NCI-H187 treated with DMSO at 0.1 percent for 48 hours (cell line): ENCODE measurements at regions not wholly inside any gene's neighbourhood (a gene's known extent, or its start where the extent isn't known, plus 50 kb on each side); places are given as distances from the start of the nearest gene placed in this dataset.
"Not testable (repeated sequence)": the region's sequence is repeated elsewhere in the genome, so short reads cannot be mapped to it uniquely, and the experiment has no call there.

ENCODE experiments used
- DNase-seq: peaks from one replicate; lab custom pipeline; 2025; lab: John Stamatoyannopoulos, UW

DNA sequence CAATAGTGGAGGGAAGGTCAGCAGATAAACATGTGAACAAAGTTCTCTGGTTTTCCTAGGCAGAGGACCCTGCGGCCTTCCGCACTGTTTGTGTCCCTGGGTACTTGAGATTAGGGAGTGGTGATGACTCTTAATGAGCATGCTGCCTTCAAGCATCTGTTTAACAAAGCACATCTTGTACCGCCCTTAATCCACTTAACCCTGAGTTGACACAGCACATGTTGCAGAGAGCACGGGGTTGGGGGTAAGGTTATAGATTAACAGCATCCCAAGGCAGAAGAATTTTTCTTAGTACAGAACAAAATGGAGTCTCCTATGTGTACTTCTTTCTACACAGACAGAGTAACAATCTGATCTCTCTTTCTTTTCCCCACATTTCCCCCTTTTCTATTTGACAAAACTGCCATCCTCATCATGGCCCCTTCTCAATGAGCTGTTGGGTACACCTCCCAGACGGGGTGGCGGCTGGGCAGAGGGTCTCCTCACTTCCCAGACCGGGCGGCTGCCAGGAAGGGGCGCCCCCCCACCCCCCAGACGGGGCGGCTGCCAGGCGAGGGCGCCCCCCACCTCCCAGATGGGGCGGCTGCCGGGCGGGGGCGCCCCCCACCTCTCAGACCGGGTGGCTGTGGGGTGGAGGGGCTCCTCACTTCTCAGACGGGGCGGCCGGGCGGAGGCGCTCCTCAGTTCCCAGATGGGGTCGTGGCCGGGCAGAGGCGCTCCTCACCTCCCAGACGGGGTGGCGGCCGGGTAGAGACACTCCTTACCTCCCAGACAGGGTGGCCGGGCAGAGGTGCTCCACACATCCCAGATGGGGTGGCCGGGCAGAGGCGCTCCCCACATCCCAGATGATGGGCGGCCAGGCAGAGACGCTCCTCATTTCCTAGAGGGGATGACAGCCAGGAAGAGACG lies 361.6 kb upstream of the SGO1 start:
- DNase-seq, result not testable (repeated sequence)

DNA sequence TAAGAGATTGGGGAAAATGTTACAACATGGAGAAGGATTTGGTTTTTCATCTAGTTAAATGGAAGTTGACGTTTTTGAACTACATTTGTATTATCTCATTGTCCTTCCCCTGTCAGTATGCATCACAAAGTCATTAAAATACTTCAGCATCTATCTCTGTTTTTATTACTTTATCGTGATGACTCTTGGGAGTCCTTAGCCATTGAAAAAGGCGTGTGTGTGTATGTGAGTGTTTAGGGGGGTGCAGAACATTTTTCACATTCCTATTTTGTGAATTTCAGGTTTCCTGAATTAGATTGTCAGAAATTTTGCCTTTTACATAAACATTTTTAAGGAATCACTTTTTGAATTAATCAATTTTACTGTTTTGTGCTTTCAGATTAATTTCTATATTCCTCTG lies 360.6 kb upstream of the SGO1 start:
- no peak for DNase-seq

DNA sequence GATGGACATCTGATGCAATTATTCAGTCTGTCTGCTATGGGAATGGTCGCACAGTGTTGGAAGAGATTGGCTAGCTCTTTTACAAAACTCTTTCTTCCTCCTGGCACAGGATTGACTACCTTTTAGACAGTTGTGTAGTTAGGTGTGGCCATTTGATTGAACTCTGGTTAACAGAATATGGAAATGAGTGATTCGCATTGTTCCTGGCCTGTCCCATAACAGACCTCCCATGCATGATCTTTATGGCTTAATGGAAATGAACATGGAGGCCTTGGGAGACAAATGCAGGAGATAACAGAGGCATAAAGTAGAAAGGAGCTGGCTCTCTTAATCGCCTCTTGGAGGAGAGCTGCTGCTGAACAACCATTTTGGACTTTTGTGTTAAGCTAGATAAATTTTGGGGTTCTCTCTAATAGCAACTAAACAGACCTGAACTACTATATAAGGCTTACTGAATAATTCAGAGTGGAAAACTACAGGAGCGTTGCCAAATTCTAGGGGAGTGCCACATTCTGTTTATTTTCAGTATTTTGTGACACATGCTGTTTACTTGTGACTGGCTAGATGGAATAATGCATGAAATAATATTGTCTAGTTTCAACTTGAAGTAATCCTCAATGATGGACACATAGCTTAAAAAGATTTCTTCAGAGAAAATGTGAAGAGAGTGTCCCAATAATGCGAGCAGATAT lies 357.7 kb upstream of the SGO1 start:
- no peak for DNase-seq

DNA sequence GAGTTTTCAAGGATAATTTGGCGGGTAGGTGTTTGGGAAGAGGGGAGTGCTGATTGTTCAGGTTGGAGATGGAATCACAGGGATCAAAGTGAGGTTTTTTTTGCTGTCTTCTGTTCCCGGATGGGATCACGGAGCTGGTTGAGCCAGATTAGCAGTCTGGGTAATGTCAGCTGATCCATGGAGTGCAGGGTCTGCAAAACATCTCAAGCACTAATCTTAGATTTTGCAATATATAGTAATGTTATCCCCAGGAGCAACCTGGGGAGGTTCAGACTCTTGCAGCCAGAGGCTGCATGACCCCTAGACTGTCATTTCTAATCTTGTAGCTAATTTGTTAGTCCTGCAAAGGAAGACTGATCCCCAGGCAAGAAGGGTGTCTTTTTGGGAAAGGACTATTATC lies 354.1 kb upstream of the SGO1 start:
- no peak for DNase-seq

DNA sequence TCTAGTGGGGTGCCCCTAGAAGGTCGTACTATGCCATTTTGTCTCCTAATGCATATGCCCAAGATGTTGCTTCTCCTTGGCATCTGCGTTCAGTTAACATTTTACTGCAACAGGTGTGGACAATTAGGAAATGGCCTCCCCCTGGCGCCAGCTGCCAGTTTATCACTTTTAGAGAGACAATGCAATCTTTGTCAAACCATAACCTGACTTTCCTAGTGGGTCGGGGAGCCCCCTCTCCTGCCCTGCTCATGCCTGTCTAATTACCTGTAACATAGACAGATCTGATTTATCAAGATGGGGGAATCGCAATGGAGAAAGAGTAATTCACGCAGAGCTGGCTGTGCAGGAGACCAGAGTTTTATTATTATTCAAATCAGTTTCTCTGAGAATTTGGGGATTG lies 353.7 kb upstream of the SGO1 start:
- DNase-seq, result no peak

DNA sequence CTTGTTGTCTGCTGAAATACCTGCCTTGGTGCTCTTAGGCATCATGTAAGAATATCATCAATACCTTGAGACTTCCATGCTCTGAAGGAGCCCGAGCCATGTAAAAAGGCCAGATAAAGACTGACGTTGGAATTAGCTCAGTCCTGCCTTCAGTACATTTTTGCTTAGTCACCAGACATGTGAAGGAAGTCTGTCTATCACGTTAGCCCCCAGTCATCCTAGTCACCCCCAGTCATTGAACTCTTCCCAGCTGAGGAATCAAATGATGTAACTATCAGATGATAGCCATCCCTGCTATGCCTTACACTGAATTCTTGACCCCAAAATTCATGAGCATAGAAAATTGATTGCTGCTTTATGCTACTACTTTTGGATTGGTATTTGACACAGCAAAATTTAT lies 351.2 kb upstream of the SGO1 start:
- no peak for DNase-seq

DNA sequence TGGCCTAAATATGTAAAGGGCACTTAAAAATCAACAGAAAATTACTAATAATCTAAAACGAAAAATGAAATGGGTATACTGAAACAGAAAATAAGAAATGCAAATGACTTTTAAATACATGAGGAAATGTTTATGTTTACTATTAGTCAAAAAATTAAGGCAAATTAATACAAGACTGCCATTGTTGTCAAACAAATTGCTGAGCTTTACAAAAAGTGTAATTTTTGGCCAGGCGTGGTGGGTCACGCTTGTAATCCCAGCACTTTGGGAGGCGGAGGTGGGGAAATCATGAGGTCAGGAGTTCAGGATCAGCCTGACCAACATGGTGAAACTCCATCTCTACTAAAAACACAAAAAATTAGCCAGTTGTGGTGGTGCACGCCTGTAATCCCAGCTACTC lies 343.9 kb upstream of the SGO1 start:
- no peak for DNase-seq

DNA sequence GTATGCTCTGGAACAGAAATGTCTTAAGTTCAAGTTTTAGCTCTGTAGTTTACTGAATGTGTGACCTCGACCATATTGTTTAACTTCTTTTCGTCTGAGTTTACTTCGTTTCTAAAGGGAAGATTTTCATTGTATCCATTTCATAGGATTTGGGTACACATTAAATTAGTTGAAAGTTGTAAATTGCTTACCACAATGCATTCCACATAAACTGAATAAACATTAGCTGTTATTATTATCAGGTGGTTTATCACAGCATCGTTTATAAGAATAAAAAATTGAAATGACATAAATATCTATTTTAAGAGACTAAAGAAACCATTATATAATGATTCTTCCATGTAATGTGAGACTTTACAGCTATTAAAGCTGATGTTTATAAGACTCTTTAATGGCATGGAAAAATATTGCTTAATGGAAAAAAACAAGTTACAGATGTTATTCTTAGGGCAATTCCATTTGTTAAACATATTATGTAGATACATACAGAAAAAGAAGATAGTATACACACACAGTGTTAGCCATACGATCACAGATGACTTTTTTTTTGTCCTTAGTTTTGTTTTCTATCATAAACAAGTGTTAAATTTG lies 342.3 kb upstream of the SGO1 start:
- DNase-seq, result no peak

DNA sequence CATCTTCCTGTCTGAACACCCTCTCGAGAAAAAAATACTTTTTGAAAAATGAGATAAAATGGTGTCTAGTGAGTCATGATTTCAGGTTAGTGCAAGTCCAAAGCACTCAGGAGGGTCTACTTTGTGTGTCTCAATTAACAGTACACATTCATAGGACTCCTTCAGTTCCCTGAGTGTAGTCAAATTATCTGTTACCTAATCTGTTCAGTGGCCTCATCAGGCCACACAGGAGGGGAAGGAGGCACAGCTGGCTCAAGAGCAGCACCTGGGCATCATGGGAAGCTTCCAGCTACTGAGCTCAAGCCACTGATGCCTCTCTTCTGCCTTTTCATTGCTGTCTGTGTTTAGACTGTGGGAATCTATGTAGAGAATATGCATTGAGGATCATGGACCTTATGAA lies 341.4 kb upstream of the SGO1 start:
- DNase-seq, result no peak

DNA sequence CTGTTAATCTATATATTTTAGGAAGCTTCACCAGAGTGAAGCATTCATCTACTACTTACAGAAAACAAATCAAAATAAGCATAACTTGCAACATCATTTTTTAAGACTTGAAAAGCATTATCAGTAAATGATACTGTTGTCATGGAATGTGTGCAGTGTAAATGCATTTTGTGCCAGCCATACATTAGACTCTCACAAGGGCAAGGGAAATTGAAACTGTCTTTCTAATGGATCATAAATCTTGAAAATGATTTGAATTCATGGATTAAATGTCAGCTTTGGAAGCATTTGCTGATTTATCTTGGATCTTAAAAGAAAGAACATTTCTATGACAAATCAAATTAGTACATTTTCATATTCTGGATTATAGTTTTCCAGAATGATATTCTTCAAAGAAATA lies 338.3 kb upstream of the SGO1 start:
- DNase-seq, result no peak

DNA sequence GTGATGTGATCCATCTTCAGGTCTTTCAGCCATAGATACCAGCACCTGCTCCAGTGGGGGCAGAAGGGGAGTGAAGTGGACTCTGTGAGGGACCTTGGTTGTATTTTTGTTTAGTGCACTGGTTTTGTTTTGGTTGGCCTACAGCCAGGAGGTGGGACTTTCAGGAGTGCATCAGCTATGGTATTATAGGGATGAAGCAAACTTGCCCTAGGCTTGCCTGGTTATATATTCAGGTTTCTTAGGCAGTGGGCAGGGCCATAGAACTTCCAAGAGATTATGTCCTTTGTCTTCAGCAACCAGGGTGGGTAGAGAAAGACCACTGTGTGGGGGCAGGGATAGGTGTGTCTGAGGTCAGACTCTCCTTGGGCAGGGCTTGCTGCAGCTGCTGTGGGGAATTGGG lies 337.3 kb upstream of the SGO1 start:
- no peak for DNase-seq

DNA sequence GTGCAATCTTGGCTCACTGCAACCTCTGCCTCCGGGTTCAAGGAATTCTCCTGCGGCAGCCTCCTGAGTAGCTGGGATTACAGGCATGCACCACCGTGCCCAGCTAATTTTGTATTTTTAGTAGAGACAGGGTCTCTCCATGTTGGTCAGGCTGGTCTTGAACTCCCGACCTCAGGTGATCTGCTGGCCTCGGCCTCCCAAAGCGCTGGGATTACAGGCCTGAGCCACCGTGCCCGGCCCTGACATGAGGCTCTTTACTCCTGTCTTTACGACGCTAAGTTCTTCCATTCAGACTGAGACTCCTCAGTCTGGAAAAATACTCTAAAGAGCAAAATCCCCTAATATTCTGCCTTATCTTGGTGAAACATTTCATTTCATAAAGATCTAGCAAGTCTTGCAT lies 331.3 kb upstream of the SGO1 start:
- not testable (repeated sequence) for DNase-seq

DNA sequence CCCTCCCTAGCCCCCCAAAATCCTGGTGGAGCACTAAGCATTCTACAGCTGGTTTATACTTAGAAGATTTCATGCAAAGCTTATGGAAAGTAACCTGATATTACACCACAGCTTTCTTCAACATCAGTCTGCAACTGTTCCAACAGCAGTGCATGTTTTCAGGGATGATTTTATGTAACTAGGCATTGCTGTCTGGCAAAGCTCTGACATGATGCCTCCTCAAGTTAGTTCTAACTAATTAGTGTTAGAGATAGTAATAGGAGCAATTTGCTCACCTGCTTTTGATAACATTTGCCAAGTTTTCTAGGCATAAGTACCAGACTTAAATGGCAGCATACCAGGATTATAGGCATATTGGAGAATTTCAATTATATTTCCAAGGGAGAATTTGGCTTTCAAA lies 330.3 kb upstream of the SGO1 start:
- DNase-seq, result no peak

DNA sequence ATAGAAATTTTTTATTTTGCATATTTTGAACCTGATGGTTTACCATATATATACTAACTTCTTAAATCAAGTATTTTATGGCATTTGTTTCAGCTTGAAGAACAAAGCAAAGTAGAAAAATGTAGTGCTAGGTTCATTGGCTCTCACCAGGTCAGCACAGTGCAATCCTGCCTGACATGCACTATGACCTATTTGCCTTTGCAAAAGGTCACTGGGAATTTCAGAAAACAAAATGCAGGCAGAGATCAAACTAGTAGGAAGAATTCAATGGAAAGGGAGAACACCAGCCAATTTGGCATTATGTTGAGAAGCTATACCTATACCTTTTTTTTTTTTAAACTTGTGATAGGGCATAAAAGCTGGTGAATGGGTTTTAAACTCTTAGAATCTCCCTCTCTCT lies 329.8 kb upstream of the SGO1 start:
- DNase-seq, result no peak

DNA sequence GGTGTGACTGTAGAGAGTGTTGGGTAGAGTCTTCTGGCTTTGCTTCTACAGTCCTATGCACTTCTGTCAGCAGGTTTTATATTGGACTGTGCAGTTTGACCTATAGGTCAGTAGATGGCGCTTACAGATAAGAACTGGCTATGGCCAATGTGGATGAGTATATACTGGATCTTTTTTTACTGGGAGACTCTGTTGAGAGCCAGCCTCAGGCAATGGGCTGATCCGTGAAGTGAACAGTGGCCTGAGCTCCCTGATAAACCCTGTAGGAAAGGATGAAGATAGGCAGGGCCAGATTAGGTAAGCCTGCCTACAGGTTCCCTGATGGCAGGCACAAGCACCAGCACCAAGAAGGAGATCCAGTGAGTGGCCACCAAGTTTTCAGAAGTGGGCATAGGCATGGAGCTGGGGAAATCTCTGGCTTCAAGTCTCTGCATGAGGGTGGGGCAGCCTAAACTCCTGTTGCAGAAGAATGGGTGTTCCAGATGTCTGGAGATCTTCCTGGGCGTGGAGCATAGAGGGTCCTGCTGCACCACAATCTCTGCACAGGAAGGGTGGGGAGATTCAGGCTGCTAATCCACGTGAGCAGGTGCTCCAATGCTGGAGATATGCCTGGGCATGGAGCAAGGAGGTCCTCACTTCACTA lies 326.0 kb upstream of the SGO1 start:
- DNase-seq, result no peak

DNA sequence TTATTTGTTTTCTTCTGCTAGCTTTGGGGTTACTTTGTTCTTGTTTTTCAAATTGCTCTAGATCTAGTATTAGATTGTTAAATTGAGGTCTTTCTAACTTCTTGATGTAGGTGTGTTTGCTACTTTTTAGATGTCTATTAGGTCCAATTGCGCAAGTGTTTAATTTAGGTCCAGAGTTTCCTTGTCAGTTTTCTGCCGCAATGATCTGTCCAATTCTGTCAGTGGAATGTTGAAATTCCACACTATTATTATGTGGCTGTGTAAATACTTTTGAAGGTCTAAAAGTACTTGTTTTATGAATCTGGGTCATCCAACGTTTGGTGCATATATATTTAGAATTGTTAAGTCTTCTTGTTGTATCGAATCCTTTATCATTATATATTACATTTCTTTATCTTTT lies 324.4 kb upstream of the SGO1 start:
- no peak for DNase-seq

DNA sequence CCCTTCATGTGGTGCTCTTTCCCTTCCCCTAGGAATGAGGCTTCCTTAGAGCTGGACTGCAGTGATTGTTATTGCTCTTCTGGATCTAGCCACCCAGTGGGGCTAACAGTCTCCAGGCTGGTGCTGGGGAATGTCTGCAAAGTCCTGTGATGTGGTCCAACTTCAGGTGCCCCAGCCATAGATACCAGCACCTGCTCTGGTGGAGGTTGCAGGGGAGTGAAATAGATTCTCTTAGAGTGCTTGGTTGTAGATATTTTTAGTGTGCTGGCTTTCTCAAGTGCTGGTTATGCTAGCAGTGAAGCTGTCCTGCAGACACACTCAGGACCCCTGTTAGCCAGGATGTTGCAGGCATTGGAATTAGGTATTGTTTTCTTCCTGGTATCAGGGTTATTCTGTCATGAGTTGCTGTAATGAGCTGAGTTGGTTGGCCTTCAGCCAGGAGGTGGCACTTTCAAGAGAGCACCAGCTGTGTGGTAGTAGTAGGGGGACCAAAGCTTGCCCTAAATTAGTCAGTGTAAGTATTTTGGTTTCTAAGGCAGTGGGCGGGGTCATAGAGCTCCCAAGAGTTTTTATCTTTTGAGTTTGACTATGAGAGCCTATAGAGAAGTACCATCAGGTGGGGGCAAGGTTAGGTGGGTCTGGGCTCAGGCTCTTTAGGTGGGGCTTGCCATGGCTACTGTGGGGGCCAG lies 317.5 kb upstream of the SGO1 start:
- no peak for DNase-seq

DNA sequence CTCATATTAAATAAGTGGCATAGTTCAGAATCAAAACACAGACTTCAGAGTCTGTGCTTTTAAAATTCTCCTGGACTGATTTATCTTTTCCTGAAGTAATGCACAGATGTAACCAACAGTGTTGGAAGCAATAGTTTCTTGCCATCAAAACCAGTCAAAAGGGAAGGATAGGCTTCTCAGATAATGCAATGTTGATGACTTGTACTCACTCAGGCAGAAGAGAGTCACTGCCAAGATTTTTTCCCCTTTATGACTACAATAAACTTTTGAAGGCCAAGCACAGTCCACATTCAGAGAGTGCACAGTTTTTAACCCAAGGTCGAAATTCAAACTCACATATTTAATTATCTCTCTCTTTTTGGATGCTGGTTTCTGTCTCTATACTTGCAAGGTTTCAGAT lies 305.0 kb upstream of the SGO1 start:
- DNase-seq, result no peak

DNA sequence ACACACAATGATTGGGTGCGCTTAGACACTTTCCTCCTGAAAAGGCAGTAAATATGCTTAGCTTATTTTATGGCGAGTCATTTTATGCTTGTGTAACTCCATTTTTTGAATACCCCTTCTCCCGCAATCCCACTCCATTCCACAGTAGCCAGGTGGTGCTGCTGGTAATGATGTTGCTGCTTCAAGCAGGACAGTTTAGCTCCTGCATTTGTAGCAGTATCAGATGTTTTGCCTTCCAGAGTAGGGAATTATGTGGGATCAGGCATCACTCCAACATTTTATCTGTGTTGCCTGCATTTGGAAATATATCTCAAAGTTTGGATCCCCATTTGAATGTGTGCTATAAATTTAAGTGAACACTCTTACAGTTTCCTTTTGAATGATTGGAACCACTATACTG lies 302.1 kb upstream of the SGO1 start:
- no peak for DNase-seq

DNA sequence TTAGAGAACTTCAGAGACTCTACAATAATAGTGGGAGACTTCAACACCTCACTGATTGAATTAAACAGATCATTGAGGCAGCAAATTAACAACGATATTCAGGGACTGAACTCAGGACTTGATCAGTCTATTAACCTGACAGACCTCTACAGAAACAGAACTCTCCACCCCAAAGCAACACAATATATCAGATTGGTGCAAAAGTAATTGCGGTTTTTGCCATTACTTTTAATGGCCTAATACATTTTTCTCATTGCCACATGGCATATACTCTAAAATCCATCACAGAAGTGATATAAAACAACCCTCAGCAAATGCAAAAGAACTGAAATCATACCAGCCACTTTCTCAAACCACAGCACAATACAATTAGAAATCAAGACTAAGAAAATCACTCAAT lies 298.1 kb upstream of the SGO1 start:
- no peak for DNase-seq

DNA sequence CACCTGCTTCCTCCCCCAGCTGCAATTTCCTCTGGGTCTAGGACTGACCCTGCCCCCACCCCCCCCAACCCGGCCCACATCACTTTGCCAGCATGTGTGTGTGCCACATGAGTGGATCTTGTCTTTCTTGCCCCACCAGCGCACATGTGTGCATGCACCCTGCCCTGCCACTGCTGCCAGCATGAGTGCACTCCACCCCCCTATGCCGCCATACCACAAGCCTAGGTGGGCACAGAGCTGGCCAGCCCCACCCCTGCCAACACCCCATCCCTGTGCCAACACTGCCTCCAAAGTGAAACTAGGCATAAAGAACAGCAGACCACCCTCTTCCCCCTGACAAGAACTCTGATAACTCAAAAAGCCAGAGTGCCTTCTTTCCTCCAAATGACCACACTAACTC lies 296.3 kb upstream of the SGO1 start:
- no peak for DNase-seq

DNA sequence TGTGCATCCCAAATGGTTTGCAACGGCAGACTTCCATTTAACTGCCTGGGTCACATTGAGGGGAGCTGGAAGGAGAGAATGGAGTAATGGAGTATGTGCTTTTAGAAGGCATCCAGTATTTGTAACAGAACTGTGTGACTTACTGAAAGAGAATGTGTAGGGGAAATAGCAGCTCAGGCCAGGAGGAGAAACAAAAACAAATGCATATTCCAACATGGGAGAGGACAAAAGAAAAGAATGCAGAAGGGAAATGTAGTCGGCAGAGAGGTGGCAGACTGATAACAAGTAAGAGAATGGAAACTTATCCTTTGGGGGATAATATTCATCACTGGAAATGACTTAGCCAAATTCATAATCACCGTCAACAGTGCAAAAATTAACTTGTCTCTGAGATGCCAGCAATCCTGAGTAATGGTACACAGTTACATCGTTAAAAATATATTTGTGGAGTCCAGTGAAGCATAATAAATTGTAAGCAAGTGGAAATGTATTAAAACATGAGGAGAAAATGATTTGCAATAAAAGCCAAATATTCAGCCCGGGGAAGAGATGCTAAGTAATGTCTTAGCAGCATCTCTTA lies 294.9 kb upstream of the SGO1 start:
- no peak for DNase-seq
